ENCODE measurements at regions not wholly inside any gene's neighbourhood (a gene's known extent, or its start where the extent isn't known, plus 50 kb on each side); places are given as distances from the start of the nearest gene placed in this dataset.

- no TSS peak for BruUV-seq (replicated peaks)
These were observed 217.9 kb upstream of the VLDLR start for GRCh38 chr9:2403701-2404100.

GRCh38 chr9:2406252-2406651 is 215.3 kb upstream of the VLDLR start:
- H3K4me1 ChIP-seq (ENCODE audit: control insufficient read depth, insufficient read depth, low read length), result no peaks in the 10 kb centered on the region
- TF ChIP-seq TCF7L2 (IDR thresholded peaks at IDR 0.05; ENCODE audit: low read depth, low read length) (no peak), SIN3A (IDR thresholded peaks at IDR 0.05; ENCODE audit: borderline replicate concordance, insufficient read depth, low read depth, low read length) (no peak), REST (IDR thresholded peaks at IDR 0.05; ENCODE audit: insufficient read depth in 1 of 2, low read depth in 2 of 2, low read length in 1 of 2) (no peak), POLR2AphosphoS5 (IDR thresholded peaks at IDR 0.05; ENCODE audit: low read depth, low read length) (no peak), CTCF (IDR thresholded peaks at IDR 0.05) (no peak)
- in situ Hi-C loops (cut with HindIII; ENCODE audit: low pct_unique_long_range_greater_than_20kb, low sequenced_read_pairs) (no loop called here), intact Hi-C loops (cut with micrococcal nuclease; ENCODE audit: unreplicated experiment) (no loop called here)
- no peak for ATAC-seq
- CTCF ChIA-PET, result no interaction called here
- no peak overlapping the region for H3K27ac ChIP-seq (ENCODE audit: low read length)
- DNase-seq (ENCODE audit: low read depth, low spot score), result no peak
- H3K36me3 ChIP-seq (ENCODE audit: control insufficient read depth, insufficient read depth, low read length), result no peaks in the 10 kb centered on the region
- BruUV-seq (replicated peaks), result no TSS peak
- POLR2A ChIA-PET, result no interaction called here
- H3K9me3 ChIP-seq (ENCODE audit: control insufficient read depth, insufficient read depth, low read depth, low read length), result no peaks in the 10 kb centered on the region
- H3K27me3 ChIP-seq (ENCODE audit: control insufficient read depth, insufficient read depth, low read length), result no peaks in the 10 kb centered on the region
- no peak overlapping the region for H3K4me3 ChIP-seq (ENCODE audit: low read depth in 2 of 2, low read length in 2 of 2)

More at GRCh38 chr9:2403701-2404100, 217.9 kb upstream of the VLDLR start:
- POLR2A ChIA-PET, result no interaction called here
- no peaks in the 10 kb centered on the region for H3K4me1 ChIP-seq (ENCODE audit: control insufficient read depth, insufficient read depth, low read length)
- no peaks in the 10 kb centered on the region for H3K27me3 ChIP-seq (ENCODE audit: control insufficient read depth, insufficient read depth, low read length)
- H3K27ac ChIP-seq (ENCODE audit: low read length), result no peak overlapping the region
- DNase-seq (ENCODE audit: low read depth, low spot score) (no peak), ATAC-seq (no peak)
- H3K36me3 ChIP-seq (ENCODE audit: control insufficient read depth, insufficient read depth, low read length), result no peaks in the 10 kb centered on the region
- in situ Hi-C loops (cut with HindIII; ENCODE audit: low pct_unique_long_range_greater_than_20kb, low sequenced_read_pairs) (no loop called here), intact Hi-C loops (cut with micrococcal nuclease; ENCODE audit: unreplicated experiment) (no loop called here)
- no peak overlapping the region for H3K4me3 ChIP-seq (ENCODE audit: low read depth in 2 of 2, low read length in 2 of 2)
- CTCF ChIA-PET, result no interaction called here
- no peaks in the 10 kb centered on the region for H3K9me3 ChIP-seq (ENCODE audit: control insufficient read depth, insufficient read depth, low read depth, low read length)
- no peak for TF ChIP-seq CTCF (IDR thresholded peaks at IDR 0.05)
- TF ChIP-seq REST (IDR thresholded peaks at IDR 0.05; ENCODE audit: insufficient read depth in 1 of 2, low read depth in 2 of 2, low read length in 1 of 2), result no peak
- TF ChIP-seq SIN3A (IDR thresholded peaks at IDR 0.05; ENCODE audit: borderline replicate concordance, insufficient read depth, low read depth, low read length), result no peak
- no peak for TF ChIP-seq POLR2AphosphoS5 (IDR thresholded peaks at IDR 0.05; ENCODE audit: low read depth, low read length)
- TF ChIP-seq TCF7L2 (IDR thresholded peaks at IDR 0.05; ENCODE audit: low read depth, low read length), result no peak

Data from Panc1 (cell line).